ENCODE measurements at regions not wholly inside any gene's neighbourhood (a gene's known extent, or its start where the extent isn't known, plus 50 kb on each side); places are given as distances from the start of the nearest gene placed in this dataset.

- no peak overlapping the region for H3K9ac ChIP-seq (ENCODE audit: insufficient read depth, low read length, poor library complexity, severe bottlenecking)
- no peaks in the 10 kb centered on the region for H4K20me1 ChIP-seq (ENCODE audit: insufficient read depth, low read length)
- TF ChIP-seq, protein P1, sequence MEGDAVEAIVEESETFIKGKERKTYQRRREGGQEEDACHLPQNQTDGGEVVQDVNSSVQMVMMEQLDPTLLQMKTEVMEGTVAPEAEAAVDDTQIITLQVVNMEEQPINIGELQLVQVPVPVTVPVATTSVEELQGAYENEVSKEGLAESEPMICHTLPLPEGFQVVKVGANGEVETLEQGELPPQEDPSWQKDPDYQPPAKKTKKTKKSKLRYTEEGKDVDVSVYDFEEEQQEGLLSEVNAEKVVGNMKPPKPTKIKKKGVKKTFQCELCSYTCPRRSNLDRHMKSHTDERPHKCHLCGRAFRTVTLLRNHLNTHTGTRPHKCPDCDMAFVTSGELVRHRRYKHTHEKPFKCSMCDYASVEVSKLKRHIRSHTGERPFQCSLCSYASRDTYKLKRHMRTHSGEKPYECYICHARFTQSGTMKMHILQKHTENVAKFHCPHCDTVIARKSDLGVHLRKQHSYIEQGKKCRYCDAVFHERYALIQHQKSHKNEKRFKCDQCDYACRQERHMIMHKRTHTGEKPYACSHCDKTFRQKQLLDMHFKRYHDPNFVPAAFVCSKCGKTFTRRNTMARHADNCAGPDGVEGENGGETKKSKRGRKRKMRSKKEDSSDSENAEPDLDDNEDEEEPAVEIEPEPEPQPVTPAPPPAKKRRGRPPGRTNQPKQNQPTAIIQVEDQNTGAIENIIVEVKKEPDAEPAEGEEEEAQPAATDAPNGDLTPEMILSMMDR (IDR thresholded peaks at IDR 0.05): no peak
- H3K36me3 Mint-ChIP-seq: no peaks in the 10 kb centered on the region
- no peak overlapping the region for H3K4me2 ChIP-seq (replicated peaks; ENCODE audit: extremely low read depth, low read length, poor library complexity, severe bottlenecking)
- no peak overlapping the region for H3K27ac Mint-ChIP-seq
- no peak for DNase-seq
- intact Hi-C loops (cut with micrococcal nuclease): loop anchor here (5.0 to 10.0 kb wide), 3 partner anchors 234 to 1834 kb away; no protein-coding TSS in a partner anchor
- H3K4me1 ChIP-seq (ENCODE audit: control insufficient read depth in 1 of 2, insufficient read depth in 2 of 2, low read length in 2 of 2): no peaks in the 10 kb centered on the region
- no peaks in the 10 kb centered on the region for H3K36me3 ChIP-seq (replicated peaks in 1 of 2; ENCODE audit: control insufficient read depth in 1 of 2, insufficient read depth in 2 of 2, low read length in 2 of 2)
- no peak overlapping the region for H3K27ac ChIP-seq (ENCODE audit: low read depth in 1 of 2, low read length in 2 of 2)
- 94% methylated on average over 25 of the region's 26 CpGs for WGBS (ENCODE audit: insufficient coverage)
- no peaks in the 10 kb centered on the region for H3K9me3 ChIP-seq (replicated peaks in 1 of 2; ENCODE audit: control insufficient read depth in 1 of 2, insufficient read depth in 1 of 2, low read length in 2 of 2)
- no peaks in the 10 kb centered on the region for H3K9me3 Mint-ChIP-seq
- no peaks in the 10 kb centered on the region for H3K27me3 ChIP-seq (ENCODE audit: control insufficient read depth in 2 of 2, insufficient read depth in 2 of 2, low read length in 2 of 2)
- H3K4me3 ChIP-seq (replicated peaks in 1 of 3; ENCODE audit: low read depth in 2 of 3, low read length in 3 of 3): no peak overlapping the region
- H2AFZ ChIP-seq (ENCODE audit: insufficient read depth, low read depth, low read length, poor library complexity, severe bottlenecking): no peak overlapping the region
- H3K4me3 Mint-ChIP-seq: peak overlapping the region in 1 of 2 donors; percentile 11
- no peaks in the 10 kb centered on the region for H3K79me2 ChIP-seq (ENCODE audit: insufficient read depth, low read length)
- H3K27me3 Mint-ChIP-seq (ENCODE audit: low read depth in 3 of 3): peaks cover under 1 to 4% (median 3%) of the 10 kb centered on the region in 3 donors
- H3K4me1 Mint-ChIP-seq: peaks cover 2% of the 10 kb centered on the region
Observed at GRCh38 chr1:5748286-5749225, 243.7 kb downstream of the NPHP4 start.

DNA sequence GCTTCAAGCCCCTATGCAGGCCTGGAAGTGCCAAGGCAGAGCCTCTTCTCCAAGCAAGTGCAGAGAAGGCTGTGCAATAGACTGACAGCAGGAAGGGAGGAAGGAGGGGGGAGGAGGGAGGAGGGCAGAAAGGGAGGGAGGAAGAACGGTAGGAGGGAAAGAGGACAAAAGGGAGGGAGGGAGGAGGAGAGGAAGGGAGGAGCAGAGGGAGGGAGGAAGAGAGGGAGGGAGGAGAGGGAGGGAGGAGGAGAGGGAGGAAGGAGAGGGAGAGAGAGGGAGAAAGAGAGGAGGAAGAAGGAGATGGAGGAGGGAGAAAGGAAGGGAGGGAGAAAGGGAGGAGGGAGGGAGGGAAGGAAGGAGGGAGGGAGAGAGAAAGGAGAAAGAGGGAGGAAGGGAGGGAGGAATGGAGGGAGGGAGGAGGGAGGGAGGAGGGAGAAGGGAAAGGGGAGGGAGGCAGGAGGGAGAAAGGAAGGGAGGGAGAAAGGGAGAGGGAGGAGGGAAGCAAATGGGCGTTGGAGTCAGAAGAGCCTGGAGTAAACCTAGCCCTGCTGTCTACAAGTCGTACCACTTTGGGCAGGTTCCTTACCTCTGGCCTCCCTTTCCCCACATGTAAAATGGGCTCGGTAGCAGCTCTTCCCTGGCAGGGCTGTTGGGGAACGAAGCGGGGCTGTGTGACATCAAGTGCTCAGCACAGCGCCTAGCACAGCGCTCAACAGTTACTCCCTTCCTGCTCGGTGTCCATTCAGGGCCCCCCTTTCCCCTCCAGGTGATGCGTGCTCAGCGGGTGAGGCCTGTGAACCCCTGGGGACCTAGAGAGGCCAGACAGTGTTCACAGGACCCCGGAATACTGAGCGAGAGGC lies 244.6 kb downstream of the NPHP4 start:
- no peak for DNase-seq
- H3K4me3 Mint-ChIP-seq: no peak overlapping the region
- H3K27me3 ChIP-seq (ENCODE audit: control insufficient read depth in 2 of 2, insufficient read depth in 2 of 2, low read length in 2 of 2): no peaks in the 10 kb centered on the region
- no peaks in the 10 kb centered on the region for H4K20me1 ChIP-seq (ENCODE audit: insufficient read depth, low read length)
- no peak overlapping the region for H3K4me3 ChIP-seq (replicated peaks in 1 of 3; ENCODE audit: low read depth in 2 of 3, low read length in 3 of 3)
- peaks cover 0 to 2% (median 0%) of the 10 kb centered on the region in 7 donors for H3K9me3 Mint-ChIP-seq
- peaks cover 2 to 6% (median 3%) of the 10 kb centered on the region in 3 donors for H3K27me3 Mint-ChIP-seq (ENCODE audit: low read depth in 3 of 3)
- no peaks in the 10 kb centered on the region for H3K9me3 ChIP-seq (replicated peaks in 1 of 2; ENCODE audit: control insufficient read depth in 1 of 2, insufficient read depth in 1 of 2, low read length in 2 of 2)
- intact Hi-C loops (cut with micrococcal nuclease): loop anchor here (5.0 to 10.0 kb wide), 3 partner anchors 233 to 1833 kb away; no protein-coding TSS in a partner anchor
- peaks cover 2% of the 10 kb centered on the region for H3K4me1 Mint-ChIP-seq
- no peak overlapping the region for H2AFZ ChIP-seq (ENCODE audit: insufficient read depth, low read depth, low read length, poor library complexity, severe bottlenecking)
- H3K4me1 ChIP-seq (ENCODE audit: control insufficient read depth in 1 of 2, insufficient read depth in 2 of 2, low read length in 2 of 2): no peaks in the 10 kb centered on the region
- TF ChIP-seq, protein P1 (IDR thresholded peaks at IDR 0.05): no peak
- no peak overlapping the region for H3K27ac ChIP-seq (ENCODE audit: low read depth in 1 of 2, low read length in 2 of 2)
- H3K79me2 ChIP-seq (ENCODE audit: insufficient read depth, low read length): no peaks in the 10 kb centered on the region
- H3K4me2 ChIP-seq (replicated peaks; ENCODE audit: extremely low read depth, low read length, poor library complexity, severe bottlenecking): no peak overlapping the region
- H3K9ac ChIP-seq (ENCODE audit: insufficient read depth, low read length, poor library complexity, severe bottlenecking): no peak overlapping the region
- 78% methylated on average over 13 of the region's 13 CpGs for WGBS (ENCODE audit: insufficient coverage)
- no peak overlapping the region for H3K27ac Mint-ChIP-seq
- H3K36me3 ChIP-seq (replicated peaks in 1 of 2; ENCODE audit: control insufficient read depth in 1 of 2, insufficient read depth in 2 of 2, low read length in 2 of 2): no peaks in the 10 kb centered on the region
- no peaks in the 10 kb centered on the region for H3K36me3 Mint-ChIP-seq
